GM23338 (cell line): ENCODE measurements at regions not wholly inside any gene's neighbourhood (a gene's known extent, or its start where the extent isn't known, plus 50 kb on each side); places are given as distances from the start of the nearest gene placed in this dataset.

ENCODE experiments used
- ATAC-seq: fragments of 200-7000 bp; cut with Tn5 transposase; 3 replicates; pipeline ENCODE4 v1.9.1; 2020
- DNase-seq: peaks from one replicate; pipeline ENCODE4 v3.0.0-alpha.2; 2015; ENCODE audit warnings: low spot score
- H2AFZ ChIP-seq: fragments of 200-600 bp; sonication (generic); 2 replicates; pipeline ENCODE4 v1.8.0; 2016; ENCODE audit warnings: antibody characterized with exemption, mild to moderate bottlenecking, moderate library complexity
- H3F3A ChIP-seq: fragments of 200-600 bp; sonication (generic); replicated peaks from 2 replicates; pipeline ENCODE4 v1.8.0; 2017; ENCODE audit warnings: antibody characterized with exemption, mixed run types, low read depth
- H3K27ac ChIP-seq: fragments of 200-600 bp; sonication (generic); 2 replicates; pipeline ENCODE4 v1.6.1; 2016; ENCODE audit warnings: low read depth
- H3K27me3 ChIP-seq: fragments of 200-600 bp; sonication (generic); 2 replicates; pipeline ENCODE4 v1.8.0; 2016; ENCODE audit warnings: mild to moderate bottlenecking, mixed run types, moderate library complexity; ENCODE audit not compliant: insufficient read depth
- H3K36me3 ChIP-seq: fragments of 200-600 bp; sonication (generic); 2 replicates; pipeline ENCODE4 v1.8.0; 2016; ENCODE audit warnings: mild to moderate bottlenecking; ENCODE audit not compliant: insufficient read depth
- H3K4me1 ChIP-seq: fragments of 200-600 bp; sonication (generic); 2 replicates; pipeline ENCODE4 v1.8.0; 2016; ENCODE audit warnings: mild to moderate bottlenecking, moderate library complexity; ENCODE audit not compliant: insufficient read depth
- H3K4me2 ChIP-seq: fragments of 200-600 bp; sonication (generic); 2 replicates; pipeline ENCODE4 v1.7.1; 2017; ENCODE audit warnings: mixed run types
- H3K4me3 ChIP-seq: fragments of 200-600 bp; sonication (generic); 2 replicates; pipeline ENCODE4 v1.6.1; 2016; ENCODE audit warnings: mixed run types
- H3K79me2 ChIP-seq: fragments of 200-600 bp; sonication (generic); replicated peaks from 2 replicates; pipeline ENCODE4 v1.8.0; 2017; ENCODE audit warnings: mild to moderate bottlenecking; ENCODE audit not compliant: insufficient read depth
- H3K9me2 ChIP-seq: fragments of 200-600 bp; sonication (generic); 2 replicates; pipeline ENCODE4 v1.8.0; 2017; ENCODE audit not compliant: insufficient read depth
- H4K20me1 ChIP-seq: fragments of 200-600 bp; sonication (generic); replicated peaks from 2 replicates; pipeline ENCODE4 v1.8.0; 2017; ENCODE audit warnings: mild to moderate bottlenecking; ENCODE audit not compliant: insufficient read depth
- H3K27ac Mint-ChIP-seq: 2 replicates; pipeline ENCODE4 v1.8.0; 2020; ENCODE audit warnings: inconsistent platforms, mild to moderate bottlenecking, moderate library complexity, mixed read lengths
- H3K27me3 Mint-ChIP-seq: 3 replicates; pipeline ENCODE4 v1.8.0; 2022; ENCODE audit warnings: low read depth, mild to moderate bottlenecking, moderate library complexity, mixed read lengths, inconsistent platforms; ENCODE audit not compliant: insufficient read depth, poor library complexity
- H3K36me3 Mint-ChIP-seq: 3 replicates; pipeline ENCODE4 v1.8.0; 2021; ENCODE audit warnings: low read depth, mild to moderate bottlenecking, inconsistent platforms, moderate library complexity, mixed read lengths
- H3K4me1 Mint-ChIP-seq: 3 replicates; pipeline ENCODE4 v1.8.0; 2020; ENCODE audit warnings: mild to moderate bottlenecking, inconsistent platforms, mixed read lengths
- H3K4me3 Mint-ChIP-seq: 3 replicates; pipeline ENCODE4 v1.8.0; 2021; ENCODE audit warnings: moderate library complexity, mild to moderate bottlenecking, inconsistent platforms, mixed read lengths
- H3K9me3 Mint-ChIP-seq: 3 replicates; pipeline ENCODE4 v1.8.0; 2020; ENCODE audit warnings: moderate library complexity, mild to moderate bottlenecking, inconsistent platforms, mixed read lengths
- CREB1 ChIP-seq: fragments of 250-450 bp; sonication (Bioruptor Pico); IDR thresholded peaks from 2 replicates; pipeline ENCODE4 v1.5.0; 2020; ENCODE audit warnings: low read depth, mild to moderate bottlenecking, moderate library complexity
- EZH2 ChIP-seq: fragments of 200-600 bp; sonication (generic); IDR thresholded peaks from one replicate; pipeline ENCODE4 v1.8.0; 2017; ENCODE audit warnings: antibody characterized with exemption, mild to moderate bottlenecking, low read depth; ENCODE audit not compliant: unreplicated experiment
- EZH2phosphoT487 ChIP-seq: fragments of 200-600 bp; sonication (generic); IDR thresholded peaks from one replicate; pipeline ENCODE4 v1.8.1; 2018; ENCODE audit warnings: antibody characterized with exemption; ENCODE audit not compliant: unreplicated experiment
- JUNB ChIP-seq: IDR thresholded peaks from one replicate; pipeline ENCODE4 v1.6.1; 2016; ENCODE audit warnings: antibody characterized with exemption; ENCODE audit not compliant: unreplicated experiment
- NANOG ChIP-seq: IDR thresholded peaks from 2 replicates; pipeline ENCODE4 v1.6.1; 2016; ENCODE audit warnings: antibody characterized with exemption, borderline replicate concordance
- ZNF331 ChIP-seq: fragments of 250-450 bp; sonication (Bioruptor Pico); IDR thresholded peaks from 2 replicates; pipeline ENCODE4 v1.5.0; 2020; ENCODE audit warnings: low read depth, mild to moderate bottlenecking, moderate library complexity
- TF ChIP-seq, protein P1 (sequence below), 2 experiments: fragments of 200-600 bp in 1 of 2; sonication (generic) in 1 of 2; conservative IDR thresholded peaks; 2 replicates each; pipeline versions ENCODE4 v1.5.1 to v1.6.1; 2016 to 2017; ENCODE audit warnings: antibody characterized with exemption in 2 of 2, low read depth in 2 of 2, mild to moderate bottlenecking in 2 of 2, moderate library complexity in 1 of 2
- TF ChIP-seq, protein P2 (sequence below): IDR thresholded peaks from 2 replicates; pipeline ENCODE4 v1.6.1; 2016; ENCODE audit warnings: antibody characterized with exemption
- TF ChIP-seq, protein P3 (sequence below): IDR thresholded peaks from one replicate; pipeline ENCODE4 v1.6.1; 2018; ENCODE audit warnings: antibody characterized with exemption; ENCODE audit not compliant: unreplicated experiment

DNA sequence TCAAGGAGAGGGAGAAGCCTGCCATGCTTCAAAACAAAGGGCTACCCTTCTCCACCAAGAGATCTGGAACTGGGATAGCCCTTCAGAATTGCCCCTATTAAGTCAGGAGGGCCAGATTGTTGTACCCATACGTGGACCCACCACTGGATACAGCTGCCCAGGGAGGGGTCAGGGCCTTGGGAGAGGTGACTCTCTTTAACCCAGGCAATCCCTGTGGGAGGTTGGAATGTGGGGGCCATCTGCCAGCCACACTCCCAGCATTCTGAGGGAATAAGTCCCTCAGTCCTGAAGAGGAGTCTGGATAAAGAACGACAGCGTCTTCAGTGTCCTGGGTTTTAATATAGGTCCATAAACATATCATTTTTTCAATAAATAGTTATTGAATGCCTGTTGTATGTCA is 588.2 kb upstream of the TENM4 start (continued):
- TF ChIP-seq EZH2phosphoT487 (no peak), ZNF331 (CRISPR knock-in tag) (no peak), NANOG (no peak), CREB1 (no peak), EZH2 (no peak), JUNB (no peak)
- TF ChIP-seq, protein P1, sequence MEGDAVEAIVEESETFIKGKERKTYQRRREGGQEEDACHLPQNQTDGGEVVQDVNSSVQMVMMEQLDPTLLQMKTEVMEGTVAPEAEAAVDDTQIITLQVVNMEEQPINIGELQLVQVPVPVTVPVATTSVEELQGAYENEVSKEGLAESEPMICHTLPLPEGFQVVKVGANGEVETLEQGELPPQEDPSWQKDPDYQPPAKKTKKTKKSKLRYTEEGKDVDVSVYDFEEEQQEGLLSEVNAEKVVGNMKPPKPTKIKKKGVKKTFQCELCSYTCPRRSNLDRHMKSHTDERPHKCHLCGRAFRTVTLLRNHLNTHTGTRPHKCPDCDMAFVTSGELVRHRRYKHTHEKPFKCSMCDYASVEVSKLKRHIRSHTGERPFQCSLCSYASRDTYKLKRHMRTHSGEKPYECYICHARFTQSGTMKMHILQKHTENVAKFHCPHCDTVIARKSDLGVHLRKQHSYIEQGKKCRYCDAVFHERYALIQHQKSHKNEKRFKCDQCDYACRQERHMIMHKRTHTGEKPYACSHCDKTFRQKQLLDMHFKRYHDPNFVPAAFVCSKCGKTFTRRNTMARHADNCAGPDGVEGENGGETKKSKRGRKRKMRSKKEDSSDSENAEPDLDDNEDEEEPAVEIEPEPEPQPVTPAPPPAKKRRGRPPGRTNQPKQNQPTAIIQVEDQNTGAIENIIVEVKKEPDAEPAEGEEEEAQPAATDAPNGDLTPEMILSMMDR (conservative IDR thresholded peaks at IDR 0.05; ENCODE audit: low read depth in 2 of 2): no peak
- TF ChIP-seq, protein P2, sequence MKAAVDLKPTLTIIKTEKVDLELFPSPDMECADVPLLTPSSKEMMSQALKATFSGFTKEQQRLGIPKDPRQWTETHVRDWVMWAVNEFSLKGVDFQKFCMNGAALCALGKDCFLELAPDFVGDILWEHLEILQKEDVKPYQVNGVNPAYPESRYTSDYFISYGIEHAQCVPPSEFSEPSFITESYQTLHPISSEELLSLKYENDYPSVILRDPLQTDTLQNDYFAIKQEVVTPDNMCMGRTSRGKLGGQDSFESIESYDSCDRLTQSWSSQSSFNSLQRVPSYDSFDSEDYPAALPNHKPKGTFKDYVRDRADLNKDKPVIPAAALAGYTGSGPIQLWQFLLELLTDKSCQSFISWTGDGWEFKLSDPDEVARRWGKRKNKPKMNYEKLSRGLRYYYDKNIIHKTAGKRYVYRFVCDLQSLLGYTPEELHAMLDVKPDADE: no peak
- TF ChIP-seq, protein P3, sequence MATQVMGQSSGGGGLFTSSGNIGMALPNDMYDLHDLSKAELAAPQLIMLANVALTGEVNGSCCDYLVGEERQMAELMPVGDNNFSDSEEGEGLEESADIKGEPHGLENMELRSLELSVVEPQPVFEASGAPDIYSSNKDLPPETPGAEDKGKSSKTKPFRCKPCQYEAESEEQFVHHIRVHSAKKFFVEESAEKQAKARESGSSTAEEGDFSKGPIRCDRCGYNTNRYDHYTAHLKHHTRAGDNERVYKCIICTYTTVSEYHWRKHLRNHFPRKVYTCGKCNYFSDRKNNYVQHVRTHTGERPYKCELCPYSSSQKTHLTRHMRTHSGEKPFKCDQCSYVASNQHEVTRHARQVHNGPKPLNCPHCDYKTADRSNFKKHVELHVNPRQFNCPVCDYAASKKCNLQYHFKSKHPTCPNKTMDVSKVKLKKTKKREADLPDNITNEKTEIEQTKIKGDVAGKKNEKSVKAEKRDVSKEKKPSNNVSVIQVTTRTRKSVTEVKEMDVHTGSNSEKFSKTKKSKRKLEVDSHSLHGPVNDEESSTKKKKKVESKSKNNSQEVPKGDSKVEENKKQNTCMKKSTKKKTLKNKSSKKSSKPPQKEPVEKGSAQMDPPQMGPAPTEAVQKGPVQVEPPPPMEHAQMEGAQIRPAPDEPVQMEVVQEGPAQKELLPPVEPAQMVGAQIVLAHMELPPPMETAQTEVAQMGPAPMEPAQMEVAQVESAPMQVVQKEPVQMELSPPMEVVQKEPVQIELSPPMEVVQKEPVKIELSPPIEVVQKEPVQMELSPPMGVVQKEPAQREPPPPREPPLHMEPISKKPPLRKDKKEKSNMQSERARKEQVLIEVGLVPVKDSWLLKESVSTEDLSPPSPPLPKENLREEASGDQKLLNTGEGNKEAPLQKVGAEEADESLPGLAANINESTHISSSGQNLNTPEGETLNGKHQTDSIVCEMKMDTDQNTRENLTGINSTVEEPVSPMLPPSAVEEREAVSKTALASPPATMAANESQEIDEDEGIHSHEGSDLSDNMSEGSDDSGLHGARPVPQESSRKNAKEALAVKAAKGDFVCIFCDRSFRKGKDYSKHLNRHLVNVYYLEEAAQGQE: no peak

DNA sequence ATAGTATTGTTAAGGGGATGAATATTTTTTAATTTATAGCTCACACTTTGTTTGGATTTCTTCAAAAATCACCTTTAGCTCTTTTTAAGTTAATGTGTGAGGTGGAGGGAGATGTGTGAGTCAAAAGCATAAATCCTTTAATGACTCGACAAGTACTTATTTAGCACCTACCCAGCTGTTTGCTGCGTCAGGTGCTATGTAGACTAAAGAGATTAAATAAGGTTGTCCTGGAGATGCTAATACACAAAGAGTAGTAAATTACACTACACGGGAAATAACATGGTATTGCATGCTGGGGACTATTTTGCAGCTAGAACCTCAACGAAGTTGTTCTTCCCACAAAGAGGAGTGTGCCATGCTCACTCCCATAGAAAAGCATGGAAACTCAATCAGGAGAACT is 583.3 kb upstream of the TENM4 start:
- Histone ChIP-seq H3K27me3 (no peaks in the 10 kb centered on the region), H3K79me2 (no peaks in the 10 kb centered on the region), H2AFZ (no peak overlapping the region), H3K36me3 (no peaks in the 10 kb centered on the region), H4K20me1 (no peaks in the 10 kb centered on the region), H3F3A (no peaks in the 10 kb centered on the region), H3K4me1 (no peaks in the 10 kb centered on the region), H3K9me2 (no peaks in the 10 kb centered on the region), H3K4me3 (no peak overlapping the region), H3K27ac (no peak overlapping the region), H3K4me2 (no peak overlapping the region)
- Mint-ChIP-seq H3K27me3 (no peaks in the 10 kb centered on the region), H3K9me3 (no peaks in the 10 kb centered on the region), H3K36me3 (no peaks in the 10 kb centered on the region), H3K27ac (no peak overlapping the region), H3K4me3 (no peak overlapping the region), H3K4me1 (peaks cover 5% of the 10 kb centered on the region; the same call in 2 of the 3 replicates)
- TF ChIP-seq EZH2phosphoT487: no peak
- DNase-seq (no peak), ATAC-seq (no peak)
